GM12865 (cell line): ENCODE measurements at regions not wholly inside any gene's neighbourhood (a gene's known extent, or its start where the extent isn't known, plus 50 kb on each side); places are given as distances from the start of the nearest gene placed in this dataset.
"Not testable (repeated sequence)": the region's sequence is repeated elsewhere in the genome, so short reads cannot be mapped to it uniquely, and the experiment has no call there.

Source experiments
- DNase-seq: peaks from one replicate; pipeline ENCODE4 v3.0.0; 2010; ENCODE audit warnings: low read depth
- H3K4me3 ChIP-seq: 2 replicates; pipeline ENCODE4 v1.5.1; 2011; ENCODE audit warnings: mild to moderate bottlenecking, low read depth, low read length, control low read depth
- CTCF ChIP-seq: IDR thresholded peaks from 2 replicates; pipeline ENCODE4 v1.5.1; 2011; ENCODE audit warnings: low read length, control low read depth, low read depth, inconsistent platforms; ENCODE audit not compliant: insufficient read depth; ENCODE audit errors: missing control alignments

GRCh38 chrX:132302687-132303086 lies 83.4 kb upstream of the RAP2C start:
- H3K4me3 ChIP-seq, DNase-seq: not testable (repeated sequence)

DNA sequence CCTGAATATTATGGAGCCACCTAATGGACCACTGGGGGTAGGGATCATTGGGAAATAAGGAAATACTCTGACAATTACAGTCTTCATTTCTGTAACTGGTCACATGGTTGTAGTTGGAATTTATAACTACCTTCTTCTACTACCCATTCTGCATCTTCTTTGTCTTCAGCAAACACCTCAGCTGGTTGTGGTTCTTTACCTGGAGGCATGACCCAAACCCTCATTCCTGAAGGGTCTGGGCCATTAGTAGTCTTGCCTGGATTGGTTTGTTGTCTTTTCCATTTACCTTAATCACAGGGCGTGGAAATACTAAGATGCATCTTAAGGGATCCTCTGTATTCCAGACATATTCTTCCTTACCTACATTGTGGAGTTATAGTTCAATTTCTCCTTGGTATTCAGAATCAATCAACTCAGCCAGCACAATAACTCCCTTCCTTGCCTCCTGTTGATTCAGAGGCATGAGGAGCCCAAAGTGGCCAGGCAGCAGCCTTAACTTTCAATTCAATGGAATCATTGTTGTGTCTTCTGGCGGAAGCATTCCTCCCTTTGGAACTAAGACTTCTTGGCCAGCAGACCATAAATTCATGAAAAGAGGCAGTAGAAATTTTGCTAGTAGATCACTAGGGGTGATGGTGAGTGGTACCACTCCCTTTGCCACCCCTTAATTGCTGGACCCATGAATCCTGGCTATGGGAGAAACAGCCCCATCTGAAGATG lies 75.7 kb upstream of the RAP2C start:
- no peak for DNase-seq
- no peak for TF ChIP-seq CTCF
- no peak overlapping the region for H3K4me3 ChIP-seq

DNA sequence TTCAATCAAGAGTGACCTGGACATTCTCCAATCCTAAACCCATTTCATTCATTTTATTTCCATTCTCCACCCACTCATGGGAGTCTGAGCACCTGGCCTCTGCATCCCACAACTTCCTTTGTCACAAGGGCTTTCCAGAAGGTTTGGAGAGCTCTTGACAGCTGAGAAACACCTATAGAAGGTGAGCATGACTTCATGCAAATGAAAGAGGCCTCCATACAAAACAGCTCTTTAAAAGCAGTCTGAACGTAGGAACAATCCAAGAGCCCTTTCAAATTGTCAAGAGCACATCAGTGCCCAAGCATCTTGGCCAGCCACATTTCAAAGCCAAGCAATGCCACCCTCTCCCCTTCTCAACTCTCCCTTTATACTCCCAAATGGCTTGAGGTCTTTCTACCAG lies 74.9 kb upstream of the RAP2C start:
- DNase-seq: no peak
- H3K4me3 ChIP-seq: no peak overlapping the region
- TF ChIP-seq CTCF: no peak

DNA sequence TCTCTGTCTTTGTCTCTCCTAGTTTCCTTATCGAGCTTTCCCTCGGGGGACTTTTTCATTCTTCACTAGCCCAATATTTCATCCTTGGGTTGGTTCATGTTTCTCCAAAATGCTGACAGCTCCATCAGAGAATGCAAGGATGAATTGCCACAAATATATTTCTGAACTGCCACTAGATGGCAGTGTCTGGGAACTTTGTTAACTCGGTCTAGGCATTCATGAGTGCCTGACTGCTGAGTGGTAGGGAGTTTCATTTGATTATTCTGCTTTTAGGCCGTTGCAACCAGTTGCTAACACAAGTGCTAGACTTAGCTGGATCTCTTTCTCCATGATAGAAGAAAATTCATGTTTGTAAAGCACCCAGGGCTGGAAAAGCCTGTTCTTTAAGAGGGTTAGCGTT lies 73.5 kb upstream of the RAP2C start:
- peak; percentile 58 for DNase-seq
- H3K4me3 ChIP-seq: no peak overlapping the region
- peak; percentile 24 for TF ChIP-seq CTCF

GRCh38 chrX:132277953-132278614 lies 58.8 kb upstream of the RAP2C start:
- TF ChIP-seq CTCF: no peak
- no peak for DNase-seq

GRCh38 chrX:132272826-132273225 lies 53.6 kb upstream of the RAP2C start:
- TF ChIP-seq CTCF: no peak
- no peak overlapping the region for H3K4me3 ChIP-seq
- DNase-seq: no peak

More at GRCh38 chrX:132277953-132278614, 58.8 kb upstream of the RAP2C start:
- H3K4me3 ChIP-seq: no peak overlapping the region

- no peak for DNase-seq
- H3K4me3 ChIP-seq: no peak overlapping the region
- TF ChIP-seq CTCF: no peak
Observed at GRCh38 chrX:132271311-132271778, 52.1 kb upstream of the RAP2C start.
